Coronary artery (tissue), 2 donors: ENCODE measurements at regions not wholly inside any gene's neighbourhood (a gene's known extent, or its start where the extent isn't known, plus 50 kb on each side); places are given as distances from the start of the nearest gene placed in this dataset.

Experiments
- DNase-seq: peaks from one replicate; pipeline ENCODE4 v3.0.0-alpha.2; 2017; ENCODE audit warnings: low spot score
- H3K27ac ChIP-seq, 2 donors: fragments of 200-600 bp; sonication (generic); one replicate each; pipeline ENCODE4 v1.5.1; 2016 to 2019
- H3K4me3 ChIP-seq: fragments of 200-600 bp; sonication (generic); 2 replicates; pipeline ENCODE4 v1.5.1; 2016; ENCODE audit warnings: mild to moderate bottlenecking, moderate library complexity
- TF ChIP-seq, protein P1 (sequence below): fragments of 200-600 bp; sonication (generic); IDR thresholded peaks from one replicate; pipeline ENCODE4 v1.5.1; 2019; ENCODE audit warnings: antibody characterized with exemption

DNA sequence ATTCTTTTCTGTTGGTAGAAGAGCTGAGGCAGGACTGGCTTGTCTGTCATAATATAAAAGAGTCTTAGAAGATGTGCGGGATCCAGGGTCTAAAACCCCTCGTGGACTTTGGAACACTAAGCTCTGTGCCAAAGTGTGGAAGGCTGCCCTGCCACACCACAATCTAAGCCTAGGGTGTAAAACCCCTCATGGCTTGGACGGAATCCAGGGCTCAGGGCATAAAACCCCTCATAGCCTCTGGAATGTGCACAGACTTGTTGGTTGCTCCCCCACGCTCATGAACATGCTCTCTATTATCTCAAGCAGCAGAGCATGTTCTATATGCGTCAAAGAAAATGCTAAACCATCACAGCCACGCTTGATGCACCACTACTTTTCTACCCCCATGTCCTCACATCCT lies 483.6 kb downstream of the GABRG1 start:
- no peak for DNase-seq
- Histone ChIP-seq H3K27ac (no peak overlapping the region), H3K4me3 (no peak overlapping the region)
- TF ChIP-seq, protein P1, sequence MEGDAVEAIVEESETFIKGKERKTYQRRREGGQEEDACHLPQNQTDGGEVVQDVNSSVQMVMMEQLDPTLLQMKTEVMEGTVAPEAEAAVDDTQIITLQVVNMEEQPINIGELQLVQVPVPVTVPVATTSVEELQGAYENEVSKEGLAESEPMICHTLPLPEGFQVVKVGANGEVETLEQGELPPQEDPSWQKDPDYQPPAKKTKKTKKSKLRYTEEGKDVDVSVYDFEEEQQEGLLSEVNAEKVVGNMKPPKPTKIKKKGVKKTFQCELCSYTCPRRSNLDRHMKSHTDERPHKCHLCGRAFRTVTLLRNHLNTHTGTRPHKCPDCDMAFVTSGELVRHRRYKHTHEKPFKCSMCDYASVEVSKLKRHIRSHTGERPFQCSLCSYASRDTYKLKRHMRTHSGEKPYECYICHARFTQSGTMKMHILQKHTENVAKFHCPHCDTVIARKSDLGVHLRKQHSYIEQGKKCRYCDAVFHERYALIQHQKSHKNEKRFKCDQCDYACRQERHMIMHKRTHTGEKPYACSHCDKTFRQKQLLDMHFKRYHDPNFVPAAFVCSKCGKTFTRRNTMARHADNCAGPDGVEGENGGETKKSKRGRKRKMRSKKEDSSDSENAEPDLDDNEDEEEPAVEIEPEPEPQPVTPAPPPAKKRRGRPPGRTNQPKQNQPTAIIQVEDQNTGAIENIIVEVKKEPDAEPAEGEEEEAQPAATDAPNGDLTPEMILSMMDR = no peak

DNA sequence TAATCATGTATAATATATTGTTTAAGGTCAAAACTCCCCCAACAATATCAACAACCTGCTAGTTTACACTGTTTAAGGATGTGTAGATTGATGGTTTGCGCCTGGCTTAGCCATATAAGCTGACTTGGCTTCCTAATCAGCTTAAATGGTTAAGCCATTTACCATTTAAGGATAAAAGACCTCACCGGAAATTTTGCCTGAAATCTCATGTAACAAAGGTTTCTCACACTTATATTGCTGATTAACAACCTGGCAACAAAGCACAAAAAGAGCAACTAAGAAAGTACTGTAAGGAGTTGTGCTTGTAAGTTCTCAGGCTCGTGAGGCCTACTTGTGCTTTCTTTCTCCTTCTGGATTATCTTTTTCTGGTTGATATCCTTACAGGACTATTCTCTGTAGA lies 485.2 kb downstream of the GABRG1 start:
- Histone ChIP-seq H3K4me3 (no peak overlapping the region), H3K27ac (no peak overlapping the region)
- TF ChIP-seq, protein P1 = no peak
- no peak for DNase-seq

DNA sequence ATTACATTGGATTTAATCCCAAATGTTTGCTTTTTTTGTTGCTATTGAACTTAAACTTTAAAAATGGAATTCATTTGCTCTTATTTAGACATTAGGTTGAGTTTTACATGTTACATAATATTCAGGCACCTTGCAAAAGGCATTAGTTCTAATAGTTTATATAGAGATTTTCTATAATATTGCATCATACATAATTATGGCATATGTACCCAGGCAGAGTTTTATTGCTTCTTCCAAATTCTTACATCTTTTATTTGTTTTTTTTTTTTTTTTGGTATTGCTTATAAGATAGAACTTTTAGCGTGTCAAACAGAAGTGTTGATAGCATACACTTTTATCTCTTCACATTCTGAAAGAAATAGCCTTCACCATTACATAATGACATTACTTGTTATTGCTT lies 487.7 kb downstream of the GABRG1 start:
- TF ChIP-seq, protein P1 = no peak
- H3K27ac ChIP-seq = no peak overlapping the region
- DNase-seq = no peak
- H3K4me3 ChIP-seq = no peak overlapping the region

DNA sequence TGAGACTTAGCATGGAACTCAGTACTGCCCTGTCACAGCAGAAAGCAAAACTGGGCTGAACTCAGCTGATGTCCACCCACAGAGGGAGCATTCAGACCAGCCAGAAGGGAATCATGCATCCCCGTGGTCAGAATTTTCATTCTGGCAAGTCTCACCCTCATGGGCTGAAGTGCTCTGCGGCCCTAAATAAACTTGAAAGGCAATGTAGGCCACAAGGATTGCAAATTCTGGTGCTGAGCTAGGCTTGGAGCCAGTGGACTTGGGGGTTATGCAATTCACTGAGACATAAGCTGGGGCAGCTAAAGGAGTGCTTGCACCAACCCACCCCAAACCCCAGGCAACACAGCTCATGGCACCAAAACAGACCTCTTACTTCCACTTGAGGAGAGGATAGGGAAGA lies 494.1 kb downstream of the GABRG1 start:
- no peak overlapping the region for H3K27ac ChIP-seq
- no peak overlapping the region for H3K4me3 ChIP-seq
- TF ChIP-seq, protein P1 = no peak
- DNase-seq = no peak

GRCh38 chr4:45621971-45622370 lies 501.9 kb downstream of the GABRG1 start:
- Histone ChIP-seq H3K27ac (no peak overlapping the region), H3K4me3 (no peak overlapping the region)
- no peak for DNase-seq
- TF ChIP-seq, protein P1 = no peak

DNA sequence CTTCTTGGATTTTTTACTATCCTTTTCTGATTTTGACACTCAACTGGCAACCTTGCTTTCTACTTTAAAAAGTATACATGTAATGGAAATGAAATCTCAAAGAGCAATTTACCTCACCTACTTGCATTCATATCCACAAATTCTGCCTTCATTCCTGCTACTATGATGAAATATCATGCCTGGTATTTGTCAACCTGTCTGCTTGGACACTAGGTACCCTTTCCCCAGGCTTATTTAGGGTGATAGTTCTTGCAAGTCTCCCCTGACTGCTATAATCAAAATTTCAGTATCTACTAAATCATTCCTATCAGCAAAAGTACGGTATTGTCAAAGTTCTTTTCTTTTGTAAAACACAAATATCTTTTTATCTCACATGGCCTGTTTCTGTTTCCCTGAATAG lies 503.0 kb downstream of the GABRG1 start:
- TF ChIP-seq, protein P1 = no peak
- H3K27ac ChIP-seq = no peak overlapping the region
- DNase-seq = no peak
- no peak overlapping the region for H3K4me3 ChIP-seq

GRCh38 chr4:45596379-45597101 lies 527.3 kb downstream of the GABRG1 start:
- no peak overlapping the region for H3K27ac ChIP-seq
- no peak for DNase-seq
- no peak overlapping the region for H3K4me3 ChIP-seq
- TF ChIP-seq, protein P1 = no peak
